Activated CD4-positive, alpha-beta T cell treated with anti-CD3 and anti-CD28 coated beads, Interleukin-2, amount 50 U/mL, for 16 hours (primary cell): ENCODE measurements at regions not wholly inside any gene's neighbourhood (a gene's known extent, or its start where the extent isn't known, plus 50 kb on each side); places are given as distances from the start of the nearest gene placed in this dataset.

ENCODE experiments used
- DNase-seq: peaks from one replicate; pipeline ENCODE4 v3.0.0-alpha.2; 2020

DNA sequence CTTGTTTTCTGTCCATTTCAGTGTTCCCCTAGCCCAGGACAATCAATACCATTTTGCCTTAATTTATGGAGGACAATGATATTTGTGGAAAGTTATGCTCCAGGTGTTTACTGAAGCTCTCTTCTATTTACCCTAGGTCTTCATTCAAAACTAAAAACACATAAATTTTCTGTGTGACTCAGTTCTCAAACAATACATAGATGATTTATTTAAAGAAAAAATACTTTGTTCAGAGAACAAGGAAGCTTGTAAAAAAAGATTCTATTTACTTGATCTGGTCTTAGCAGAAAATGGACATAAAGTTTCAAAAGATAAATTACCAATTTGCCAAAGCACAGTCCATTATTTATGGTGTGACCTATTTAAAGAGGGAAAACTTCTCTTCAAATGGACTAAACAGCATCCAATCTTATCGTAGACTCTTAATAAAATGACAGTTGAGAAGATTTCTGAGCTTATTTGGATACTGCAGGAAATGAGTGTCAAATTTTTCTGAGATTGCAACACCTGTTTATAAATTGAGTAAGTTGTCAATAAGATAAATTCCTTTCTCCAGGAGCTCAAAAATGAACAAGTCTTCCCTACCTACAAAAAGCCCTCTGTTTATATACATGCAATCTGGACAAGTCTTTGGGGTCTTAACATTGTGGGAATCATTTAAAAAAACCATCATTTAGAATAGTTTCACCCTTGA, 627.2 kb downstream of the PSAT1 start:
- no peak for DNase-seq

DNA sequence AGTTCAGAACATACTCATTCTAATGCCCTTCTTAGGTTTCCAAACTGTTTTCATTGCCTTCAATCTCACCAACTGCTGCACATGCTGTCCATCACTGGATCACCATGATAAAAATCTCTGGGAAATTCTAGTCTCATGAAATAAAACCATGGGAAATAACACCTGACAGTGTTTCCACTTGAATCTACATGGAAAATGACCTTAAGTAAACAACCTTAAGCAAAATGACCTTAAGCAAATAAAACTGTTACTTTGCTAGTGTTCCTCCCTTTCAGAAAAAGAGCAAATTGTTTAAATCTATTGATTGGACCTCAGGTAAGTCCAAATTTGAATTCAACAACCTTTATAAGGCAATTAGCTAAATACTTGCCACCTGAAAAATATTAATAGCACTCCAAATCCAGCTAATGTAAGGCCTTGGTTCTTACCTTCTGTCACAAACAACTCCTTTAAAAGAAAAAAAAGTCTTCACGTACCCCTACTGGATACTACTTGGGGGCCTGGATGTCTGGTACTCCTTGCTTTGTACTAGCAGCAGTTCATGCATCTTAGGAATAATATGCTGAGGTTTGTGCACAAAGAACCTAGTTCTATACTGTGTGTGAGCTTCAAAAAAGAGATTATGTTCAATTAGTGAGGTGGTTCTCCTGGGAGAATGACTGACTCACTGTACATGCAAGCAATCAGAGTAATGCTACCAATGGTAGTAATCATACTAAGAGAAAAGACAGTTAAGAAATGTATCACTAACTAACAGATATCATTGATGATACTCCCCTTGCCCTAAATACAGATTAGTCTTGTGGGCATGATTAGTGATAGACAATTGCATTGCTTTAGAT, 630.4 kb downstream of the PSAT1 start:
- DNase-seq = no peak

DNA sequence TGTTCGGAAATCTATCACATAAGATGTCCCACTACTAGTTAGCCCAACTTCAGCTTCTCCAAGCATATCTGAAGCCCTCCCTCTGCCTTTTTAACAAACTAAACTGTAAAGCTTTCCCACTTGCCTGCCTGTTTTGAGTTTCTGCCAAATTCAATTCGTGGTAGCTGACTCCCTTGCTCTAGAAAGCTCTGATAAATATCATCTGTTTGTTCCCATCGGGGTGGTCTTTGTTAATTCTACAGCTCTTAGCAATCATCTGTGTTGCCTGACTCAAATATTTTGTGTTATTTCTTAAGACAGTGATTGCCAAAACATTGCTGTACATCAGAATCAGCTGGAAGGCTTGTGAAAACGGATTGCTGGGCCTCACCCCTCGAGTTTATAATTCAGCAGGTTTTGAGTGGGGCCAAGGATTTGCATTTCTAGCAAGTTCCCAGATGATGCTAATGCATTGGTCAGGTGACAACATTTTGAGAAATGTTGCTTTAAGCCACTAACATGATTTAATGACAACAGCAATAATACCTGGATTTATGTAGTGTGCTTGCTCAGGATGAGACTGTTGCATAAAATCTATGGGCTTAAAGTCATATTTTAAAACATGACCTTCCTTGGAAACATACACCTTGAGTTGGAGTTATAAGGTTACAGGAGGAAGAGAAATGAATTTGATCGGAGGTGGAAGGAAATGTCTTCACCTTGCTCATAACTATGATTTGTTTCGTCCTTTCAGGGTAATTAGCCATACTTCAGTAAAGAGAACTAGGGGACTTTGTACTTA, 631.9 kb downstream of the PSAT1 start:
- DNase-seq = no peak

- no peak for DNase-seq
These were observed 633.4 kb downstream of the PSAT1 start for GRCh38 chr9:78930281-78930680.

DNA sequence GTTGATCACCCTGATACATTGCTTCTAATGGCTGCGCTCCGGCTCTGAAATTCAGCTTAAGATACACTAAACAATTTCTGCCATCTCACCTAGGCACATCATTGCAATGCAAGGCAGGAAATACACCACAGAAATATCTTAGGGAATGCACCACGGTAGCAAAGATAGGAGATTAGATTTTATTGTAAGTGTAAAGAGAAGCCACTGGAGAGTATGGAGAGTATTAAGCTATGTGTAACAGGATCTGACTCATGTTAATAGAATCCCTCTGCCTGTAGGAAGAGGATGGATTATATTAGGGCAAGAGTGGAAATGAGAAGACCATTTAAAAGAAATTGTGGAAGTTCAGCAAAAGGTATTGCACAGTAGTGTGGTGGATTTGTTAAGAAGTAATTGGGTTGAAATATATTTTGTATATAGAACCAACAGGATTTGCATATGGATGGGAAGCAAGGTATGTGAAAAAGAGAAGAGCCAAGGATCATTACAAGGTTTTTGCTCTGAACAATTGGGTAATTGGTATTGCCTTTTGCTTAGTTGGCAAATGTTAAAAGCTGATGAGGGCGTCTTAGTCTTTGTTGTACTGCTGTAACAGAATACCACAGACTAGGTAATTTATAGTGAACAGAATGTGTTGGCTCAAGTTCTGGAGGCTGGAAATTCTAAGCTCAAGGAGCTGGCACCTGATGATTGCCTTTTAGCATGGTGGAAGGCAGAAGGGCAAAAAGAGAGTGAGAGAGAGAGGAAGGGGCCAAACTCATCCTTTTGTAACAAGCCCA, 636.1 kb downstream of the PSAT1 start:
- no peak for DNase-seq

DNA sequence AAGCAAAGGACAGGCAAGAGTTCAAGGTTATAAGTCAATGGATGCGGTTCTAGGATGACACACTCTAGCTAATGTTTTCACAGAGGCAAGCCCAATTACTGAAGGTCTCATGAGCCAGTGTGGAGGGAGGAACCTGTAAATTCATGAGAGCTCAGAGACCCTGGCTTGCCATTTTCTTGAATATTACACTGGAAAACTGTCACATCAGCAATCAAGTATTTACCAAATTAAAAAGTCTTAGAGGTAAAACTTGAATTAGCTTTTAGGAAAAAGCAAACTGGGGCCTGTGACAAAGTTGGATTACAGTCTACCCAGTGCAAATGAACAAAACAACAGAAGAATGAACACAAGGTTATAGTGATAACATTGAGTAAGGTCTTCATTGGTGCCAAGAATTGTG, 636.9 kb upstream of the TLE4 start:
- DNase-seq = no peak

GRCh38 chr9:78938821-78939220, 632.9 kb upstream of the TLE4 start:
- DNase-seq = no peak

DNA sequence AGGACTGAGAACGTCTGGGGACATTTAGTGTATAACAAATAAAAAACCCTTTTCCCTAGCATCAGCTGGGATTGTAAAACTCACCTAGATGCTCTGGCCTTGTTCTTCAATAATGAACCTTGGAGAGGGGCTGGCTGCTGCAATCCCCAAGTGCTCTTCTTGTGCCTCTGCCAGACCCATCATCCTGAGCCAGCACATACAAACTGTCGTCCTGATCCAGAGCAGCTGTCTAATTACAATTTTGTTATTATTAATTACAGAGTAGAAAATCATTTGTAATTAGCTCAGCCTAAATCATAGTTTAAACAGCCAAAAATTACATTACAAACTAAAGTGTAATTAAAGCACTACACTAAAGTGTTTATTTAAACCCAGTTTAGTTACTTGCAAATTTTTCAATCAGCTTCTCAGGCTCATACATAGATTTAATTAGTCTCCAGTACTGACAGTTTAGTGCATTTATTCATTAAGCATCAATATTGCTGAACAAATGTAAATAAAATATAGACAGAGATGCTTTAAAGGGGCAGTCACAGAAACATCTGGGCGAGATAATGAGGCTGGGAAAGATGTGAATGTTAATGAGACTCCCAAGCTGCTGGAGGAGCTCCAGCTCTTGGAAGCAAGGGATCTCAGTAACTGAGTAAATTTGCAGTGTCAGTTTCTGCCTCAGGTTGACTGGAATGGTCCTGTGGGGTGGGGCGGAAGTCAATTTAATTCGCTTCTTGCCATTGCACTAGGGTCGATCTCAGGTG, 632.3 kb upstream of the TLE4 start:
- no peak for DNase-seq

DNA sequence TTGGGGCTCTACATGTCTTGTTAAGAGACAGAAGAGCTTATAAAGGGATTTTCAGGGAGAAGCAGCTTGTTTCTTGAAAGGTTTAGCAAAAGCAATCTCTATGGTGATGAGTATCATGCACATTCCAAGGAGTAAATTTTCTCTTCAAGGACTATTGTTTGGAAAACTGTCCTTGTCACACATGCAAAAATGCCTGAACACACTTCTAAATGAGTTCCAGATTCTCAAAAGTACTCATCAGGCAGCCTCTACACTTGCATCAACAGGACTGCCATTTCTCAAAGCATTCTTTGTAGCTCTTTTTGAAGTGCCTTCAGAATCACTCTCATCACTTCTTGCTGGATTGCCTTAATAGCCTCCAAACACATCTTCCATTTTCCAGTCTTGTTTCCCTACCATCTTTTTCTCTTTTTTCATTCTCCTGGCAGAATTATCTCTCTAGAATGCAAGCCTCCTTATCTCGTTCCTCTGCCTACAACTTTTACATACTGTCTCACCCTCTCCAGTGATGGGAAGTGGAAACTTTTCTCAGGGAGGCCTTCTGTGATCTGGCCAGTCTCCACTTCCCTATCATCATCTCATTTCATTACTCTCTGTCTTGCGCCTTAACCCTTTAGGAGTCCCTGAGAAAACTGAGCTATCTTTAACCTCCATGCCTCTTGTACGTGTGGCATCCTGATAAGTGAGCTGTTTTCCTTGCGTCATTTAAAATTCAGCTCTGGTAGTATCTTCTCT, 631.5 kb upstream of the TLE4 start:
- DNase-seq = no peak

GRCh38 chr9:78954286-78954685, 617.5 kb upstream of the TLE4 start:
- no peak for DNase-seq

- DNase-seq = no peak
These were observed 612.9 kb upstream of the TLE4 start for GRCh38 chr9:78958892-78959291.

- DNase-seq = no peak
These were observed 609.6 kb upstream of the TLE4 start for GRCh38 chr9:78962156-78962555.

GRCh38 chr9:78963911-78964310, 607.9 kb upstream of the TLE4 start:
- DNase-seq = no peak

DNA sequence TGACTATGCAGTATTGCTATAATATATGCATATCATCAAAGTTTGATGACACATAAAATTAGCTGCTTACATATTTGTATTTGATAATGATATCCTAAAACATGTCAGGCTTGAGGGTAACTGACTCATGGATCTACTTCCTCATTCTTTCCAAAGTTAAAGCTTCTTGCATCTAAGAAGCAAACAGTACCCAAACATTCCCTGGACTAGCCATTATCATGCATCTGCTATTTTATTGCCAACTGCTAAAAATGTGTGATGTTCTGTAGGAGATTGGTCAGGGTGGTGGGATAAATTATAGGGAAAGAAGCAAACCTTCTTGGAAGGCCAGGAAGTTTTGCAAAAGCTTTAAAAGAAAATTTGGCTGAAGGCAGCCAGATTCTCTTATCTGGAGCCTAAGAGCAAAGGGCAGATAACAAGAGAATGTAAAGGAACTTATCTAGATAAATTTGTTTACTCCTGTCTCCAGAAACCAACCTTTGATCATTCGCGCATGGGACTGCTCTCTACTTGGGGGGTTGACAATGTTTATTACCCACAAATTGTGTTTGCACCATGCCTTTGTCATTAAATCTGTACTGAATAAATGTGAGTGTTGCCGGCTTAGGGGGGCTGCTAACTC, 604.1 kb upstream of the TLE4 start:
- no peak for DNase-seq

- DNase-seq = no peak
These were observed 601.4 kb upstream of the TLE4 start for GRCh38 chr9:78970375-78970774.

- no peak for DNase-seq
These were observed 600.2 kb upstream of the TLE4 start for GRCh38 chr9:78971540-78971939.

- DNase-seq = no peak
These were observed 599.3 kb upstream of the TLE4 start for GRCh38 chr9:78972303-78972999.

- DNase-seq = no peak
These were observed 597.9 kb upstream of the TLE4 start for GRCh38 chr9:78973907-78974306.

- DNase-seq = no peak
These were observed 588.9 kb upstream of the TLE4 start for GRCh38 chr9:78982849-78983248.

DNA sequence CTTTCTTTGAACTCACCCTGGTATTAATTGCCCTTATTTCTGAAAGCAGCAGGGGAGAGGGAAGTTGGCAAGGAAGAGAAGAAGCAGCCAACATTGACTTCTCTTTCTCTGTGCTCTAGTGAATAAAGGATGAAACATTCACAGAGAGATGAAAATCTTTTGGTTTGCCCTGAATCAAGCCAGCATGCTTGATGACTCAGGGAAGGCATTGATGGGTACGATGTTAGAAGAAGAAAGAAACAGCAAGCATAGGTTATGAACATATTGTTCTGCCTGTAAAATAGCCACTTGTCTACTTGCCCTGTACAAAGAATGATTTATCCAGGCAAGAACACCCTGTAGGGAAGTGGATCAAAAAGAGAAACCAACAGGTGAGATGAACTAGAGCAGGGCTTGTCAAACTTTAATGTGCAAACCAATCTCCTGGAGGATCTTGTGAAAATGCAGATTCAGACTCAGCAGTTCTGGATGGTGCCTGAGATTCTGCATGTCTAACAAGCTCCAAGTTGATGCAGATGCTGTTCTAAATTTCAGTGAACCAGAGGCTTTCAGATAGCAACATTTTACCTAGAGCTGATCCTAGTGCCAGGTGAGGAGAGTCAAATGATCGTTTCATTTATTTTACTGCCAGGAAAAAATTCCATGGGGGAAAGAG, 586.6 kb upstream of the TLE4 start:
- DNase-seq = no peak
